HFFc6 (cell line): ENCODE measurements at regions not wholly inside any gene's neighbourhood (a gene's known extent, or its start where the extent isn't known, plus 50 kb on each side); places are given as distances from the start of the nearest gene placed in this dataset.

ENCODE experiments used
- DNase-seq: peaks from one replicate; pipeline ENCODE4 v3.0.0-alpha.2; 2018
- H3K27ac Mint-ChIP-seq: 2 replicates; pipeline ENCODE4 v1.8.0; 2020; ENCODE audit warnings: mild to moderate bottlenecking, mixed read lengths
- H3K27me3 Mint-ChIP-seq: 2 replicates; pipeline ENCODE4 v1.8.0; 2021; ENCODE audit warnings: mild to moderate bottlenecking, moderate library complexity, mixed read lengths; ENCODE audit not compliant: insufficient read depth
- H3K36me3 Mint-ChIP-seq: 2 replicates; pipeline ENCODE4 v1.8.0; 2021; ENCODE audit warnings: low read depth, mixed read lengths
- H3K4me1 Mint-ChIP-seq: 2 replicates; pipeline ENCODE4 v1.8.0; 2020; ENCODE audit warnings: low read depth, mixed read lengths
- H3K4me3 Mint-ChIP-seq: 2 replicates; pipeline ENCODE4 v1.8.0; 2020; ENCODE audit warnings: mild to moderate bottlenecking, moderate library complexity, mixed read lengths
- H3K9me3 Mint-ChIP-seq: 2 replicates; pipeline ENCODE4 v1.8.0; 2020; ENCODE audit warnings: mild to moderate bottlenecking, mixed read lengths
- TF ChIP-seq, protein P1 (sequence below): fragments of 200-600 bp; sonication (generic); IDR thresholded peaks from 2 replicates; pipeline ENCODE4 v1.5.0; 2021; ENCODE audit warnings: antibody characterized with exemption, mild to moderate bottlenecking

DNA sequence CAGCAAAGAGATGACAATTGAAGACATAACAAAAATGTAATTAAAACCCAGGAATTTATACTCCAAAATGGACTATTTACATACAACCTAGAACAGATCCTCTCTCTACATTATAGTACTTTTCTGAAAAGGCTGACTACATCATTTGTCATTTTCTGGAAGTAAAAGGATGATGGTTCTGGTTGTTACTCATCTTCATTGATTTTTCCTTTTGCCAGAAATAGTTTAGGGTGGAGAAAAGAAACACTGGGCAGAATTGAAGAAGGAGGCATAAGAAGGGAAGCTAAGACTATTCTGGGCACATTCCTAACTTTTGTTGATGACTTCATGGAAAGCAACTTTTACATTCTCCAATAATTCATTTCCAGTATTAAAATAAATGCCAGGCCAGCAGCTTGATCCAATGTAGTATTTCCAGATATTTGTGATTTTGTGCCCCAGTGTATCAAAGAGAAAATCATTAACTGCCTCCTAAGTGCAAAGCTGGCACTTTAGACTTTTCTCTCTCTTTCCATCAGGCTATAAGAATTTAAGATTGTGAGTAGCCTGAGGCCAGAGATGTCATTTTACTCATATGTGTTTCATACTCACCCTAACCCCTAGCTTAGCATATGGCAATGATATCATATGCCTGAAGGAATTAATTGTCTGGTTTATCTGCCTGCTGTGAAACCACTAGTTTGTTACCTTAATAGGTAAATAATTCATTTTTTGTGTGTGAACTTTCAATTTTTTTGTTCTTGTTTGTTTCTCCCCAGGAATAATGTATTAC, 369.5 kb upstream of the LYPLAL1 start:
- Mint-ChIP-seq H3K4me3 (no peak overlapping the region), H3K27me3 (no peaks in the 10 kb centered on the region; the same call in 1 of the 2 replicates), H3K36me3 (no peaks in the 10 kb centered on the region), H3K27ac (no peak overlapping the region), H3K4me1 (peaks cover 13% of the 10 kb centered on the region; the same call in 1 of the 2 replicates), H3K9me3 (no peaks in the 10 kb centered on the region; the same call in 1 of the 2 replicates)
- DNase-seq, result no peak
- TF ChIP-seq, protein P1, sequence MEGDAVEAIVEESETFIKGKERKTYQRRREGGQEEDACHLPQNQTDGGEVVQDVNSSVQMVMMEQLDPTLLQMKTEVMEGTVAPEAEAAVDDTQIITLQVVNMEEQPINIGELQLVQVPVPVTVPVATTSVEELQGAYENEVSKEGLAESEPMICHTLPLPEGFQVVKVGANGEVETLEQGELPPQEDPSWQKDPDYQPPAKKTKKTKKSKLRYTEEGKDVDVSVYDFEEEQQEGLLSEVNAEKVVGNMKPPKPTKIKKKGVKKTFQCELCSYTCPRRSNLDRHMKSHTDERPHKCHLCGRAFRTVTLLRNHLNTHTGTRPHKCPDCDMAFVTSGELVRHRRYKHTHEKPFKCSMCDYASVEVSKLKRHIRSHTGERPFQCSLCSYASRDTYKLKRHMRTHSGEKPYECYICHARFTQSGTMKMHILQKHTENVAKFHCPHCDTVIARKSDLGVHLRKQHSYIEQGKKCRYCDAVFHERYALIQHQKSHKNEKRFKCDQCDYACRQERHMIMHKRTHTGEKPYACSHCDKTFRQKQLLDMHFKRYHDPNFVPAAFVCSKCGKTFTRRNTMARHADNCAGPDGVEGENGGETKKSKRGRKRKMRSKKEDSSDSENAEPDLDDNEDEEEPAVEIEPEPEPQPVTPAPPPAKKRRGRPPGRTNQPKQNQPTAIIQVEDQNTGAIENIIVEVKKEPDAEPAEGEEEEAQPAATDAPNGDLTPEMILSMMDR, result no peak

- H3K9me3 Mint-ChIP-seq, result no peaks in the 10 kb centered on the region
- no peaks in the 10 kb centered on the region for H3K36me3 Mint-ChIP-seq
- DNase-seq, result no peak
- TF ChIP-seq, protein P1, result no peak
- no peak overlapping the region for H3K27ac Mint-ChIP-seq
- H3K27me3 Mint-ChIP-seq, result no peaks in the 10 kb centered on the region; the same call in 1 of the 2 replicates
- no peak overlapping the region for H3K4me3 Mint-ChIP-seq
- H3K4me1 Mint-ChIP-seq, result peaks cover 6% of the 10 kb centered on the region; the same call in 1 of the 2 replicates
These were observed 364.6 kb upstream of the LYPLAL1 start for GRCh38 chr1:218809061-218809460.

DNA sequence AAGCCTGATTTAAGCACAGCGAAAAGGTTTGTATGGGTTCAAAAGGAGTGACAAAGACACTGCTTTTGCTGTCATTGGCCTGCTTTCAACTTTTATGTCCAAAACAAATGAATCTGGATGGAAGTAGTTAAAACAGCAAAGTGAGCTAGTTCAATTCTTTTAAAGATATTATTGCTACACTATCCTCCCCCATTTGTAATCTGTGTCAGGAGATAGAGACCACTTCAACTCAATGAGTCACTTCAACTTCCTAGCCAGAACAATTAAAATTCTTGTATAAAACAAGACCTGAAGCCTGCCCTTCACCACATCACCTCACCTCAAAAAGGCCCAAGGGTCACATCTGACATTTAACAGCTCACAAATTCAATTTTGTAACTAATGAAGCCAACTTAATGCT, 364.1 kb upstream of the LYPLAL1 start:
- Mint-ChIP-seq H3K27ac (no peak overlapping the region), H3K27me3 (no peaks in the 10 kb centered on the region; the same call in 1 of the 2 replicates), H3K36me3 (no peaks in the 10 kb centered on the region), H3K9me3 (no peaks in the 10 kb centered on the region), H3K4me3 (no peak overlapping the region), H3K4me1 (peaks cover under 1% of the 10 kb centered on the region; the same call in 1 of the 2 replicates)
- DNase-seq, result no peak
- TF ChIP-seq, protein P1, result no peak

DNA sequence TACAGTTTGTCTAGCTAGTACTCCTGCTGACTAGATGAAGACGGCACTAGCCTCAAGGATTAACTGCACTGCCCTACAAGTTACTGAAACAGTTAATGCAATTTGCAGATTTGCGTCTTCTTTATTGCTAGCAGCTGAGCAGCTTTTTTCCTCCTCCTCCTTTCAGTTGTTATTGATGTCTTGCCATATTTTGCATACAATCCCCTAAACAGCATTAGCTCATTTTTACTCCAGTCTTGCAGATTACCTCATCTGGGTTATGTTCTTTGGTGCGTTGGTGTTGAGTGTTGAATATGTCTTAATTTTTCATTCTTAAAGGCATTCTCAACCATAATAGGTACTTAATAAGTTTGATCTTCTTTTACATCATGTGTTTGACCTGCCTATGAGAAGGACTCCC, 363.4 kb upstream of the LYPLAL1 start:
- DNase-seq, result no peak
- no peak overlapping the region for H3K4me3 Mint-ChIP-seq
- H3K36me3 Mint-ChIP-seq, result no peaks in the 10 kb centered on the region
- no peaks in the 10 kb centered on the region for H3K9me3 Mint-ChIP-seq
- H3K27ac Mint-ChIP-seq, result no peak overlapping the region
- no peaks in the 10 kb centered on the region for H3K4me1 Mint-ChIP-seq
- TF ChIP-seq, protein P1, result no peak
- no peaks in the 10 kb centered on the region for H3K27me3 Mint-ChIP-seq

- Mint-ChIP-seq H3K9me3 (no peaks in the 10 kb centered on the region), H3K27me3 (no peaks in the 10 kb centered on the region), H3K4me3 (no peak overlapping the region), H3K4me1 (no peaks in the 10 kb centered on the region), H3K36me3 (no peaks in the 10 kb centered on the region), H3K27ac (no peak overlapping the region)
- DNase-seq, result no peak
- TF ChIP-seq, protein P1, result no peak
These were observed 362.2 kb upstream of the LYPLAL1 start for GRCh38 chr1:218811497-218811896.
